HT-29 (cell line): ENCODE measurements at regions not wholly inside any gene's neighbourhood (a gene's known extent, or its start where the extent isn't known, plus 50 kb on each side); places are given as distances from the start of the nearest gene placed in this dataset.

Source experiments
- DNase-seq: peaks from one replicate; pipeline ENCODE4 v3.0.0-alpha.2; 2015; ENCODE audit warnings: low spot score

GRCh38 chr2:66960161-66960560 is 437.0 kb upstream of the ETAA1 start:
- no peak for DNase-seq

GRCh38 chr2:66962716-66963115 is 434.4 kb upstream of the ETAA1 start:
- DNase-seq: no peak

- DNase-seq: no peak
Measured at GRCh38 chr2:66966631-66967030, 430.5 kb upstream of the ETAA1 start.

- DNase-seq: no peak
Measured at GRCh38 chr2:66968946-66969345, 428.2 kb upstream of the ETAA1 start.

- no peak for DNase-seq
Measured at GRCh38 chr2:66981074-66981473, 416.1 kb upstream of the ETAA1 start.

GRCh38 chr2:66982766-66983165 is 414.4 kb upstream of the ETAA1 start:
- DNase-seq: no peak

- DNase-seq: no peak
Measured at GRCh38 chr2:66984864-66985263, 412.3 kb upstream of the ETAA1 start.

- DNase-seq: no peak
Measured at GRCh38 chr2:66985906-66986305, 411.2 kb upstream of the ETAA1 start.

- DNase-seq: no peak
Measured at GRCh38 chr2:66987733-66988132, 409.4 kb upstream of the ETAA1 start.

- DNase-seq: no peak
Measured at GRCh38 chr2:66994654-66995053, 402.5 kb upstream of the ETAA1 start.

- no peak for DNase-seq
Measured at GRCh38 chr2:66995636-66996035, 401.5 kb upstream of the ETAA1 start.

- no peak for DNase-seq
Measured at GRCh38 chr2:67002618-67003371, 394.3 kb upstream of the ETAA1 start.

GRCh38 chr2:67006373-67006960 is 390.7 kb upstream of the ETAA1 start:
- no peak for DNase-seq

GRCh38 chr2:67008155-67008554 is 389.0 kb upstream of the ETAA1 start:
- no peak for DNase-seq

- no peak for DNase-seq
Measured at GRCh38 chr2:67012165-67012564, 385.0 kb upstream of the ETAA1 start.

GRCh38 chr2:67013821-67014220 is 383.3 kb upstream of the ETAA1 start:
- no peak for DNase-seq

- peak; percentile 27 for DNase-seq
Measured at GRCh38 chr2:67015681-67016080, 381.5 kb upstream of the ETAA1 start.

- no peak for DNase-seq
Measured at GRCh38 chr2:67018301-67018700, 378.8 kb upstream of the ETAA1 start.

- DNase-seq: no peak
Measured at GRCh38 chr2:67032076-67032475, 365.1 kb upstream of the ETAA1 start.

- no peak for DNase-seq
Measured at GRCh38 chr2:67036444-67036843, 360.7 kb upstream of the ETAA1 start.

- DNase-seq: peak; percentile 91
Measured at GRCh38 chr2:67037655-67038054, 359.5 kb upstream of the ETAA1 start.

- no peak for DNase-seq
Measured at GRCh38 chr2:67038195-67038594, 358.9 kb upstream of the ETAA1 start.

- DNase-seq: no peak
Measured at GRCh38 chr2:67039058-67039457, 358.1 kb upstream of the ETAA1 start.
